HG02870 (cell line): ENCODE measurements at regions not wholly inside any gene's neighbourhood (a gene's known extent, or its start where the extent isn't known, plus 50 kb on each side); places are given as distances from the start of the nearest gene placed in this dataset.

Source experiments
- ATAC-seq: cut with Tn5 transposase; IDR thresholded peaks from one replicate; pipeline ENCODE4 v1.9.1; 2021; ENCODE audit warnings: mild to moderate bottlenecking, moderate library complexity; ENCODE audit not compliant: unreplicated experiment

DNA sequence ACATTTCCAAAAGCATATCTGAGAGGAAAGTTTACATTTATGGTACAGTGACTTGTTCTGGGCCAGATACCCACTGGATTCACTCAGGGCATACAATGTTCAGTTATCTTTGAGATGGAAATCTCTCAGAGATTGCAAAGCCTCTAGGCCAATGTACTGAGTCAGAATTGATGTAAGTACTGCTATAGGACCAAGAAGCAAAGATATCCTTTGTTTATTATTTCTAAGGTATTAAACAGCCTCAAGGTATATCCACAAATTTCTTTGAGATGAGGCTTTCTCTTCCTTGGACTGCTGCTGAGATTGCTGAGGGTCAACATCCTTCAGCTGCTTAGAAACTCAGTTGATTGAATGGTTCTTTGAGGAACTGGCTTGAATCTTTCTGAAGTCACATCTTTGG, 484.0 kb downstream of the METTL15 start:
- ATAC-seq, result no peak

- ATAC-seq, result no peak
Observed at GRCh38 chr11:28584992-28585391, 476.8 kb downstream of the METTL15 start.

DNA sequence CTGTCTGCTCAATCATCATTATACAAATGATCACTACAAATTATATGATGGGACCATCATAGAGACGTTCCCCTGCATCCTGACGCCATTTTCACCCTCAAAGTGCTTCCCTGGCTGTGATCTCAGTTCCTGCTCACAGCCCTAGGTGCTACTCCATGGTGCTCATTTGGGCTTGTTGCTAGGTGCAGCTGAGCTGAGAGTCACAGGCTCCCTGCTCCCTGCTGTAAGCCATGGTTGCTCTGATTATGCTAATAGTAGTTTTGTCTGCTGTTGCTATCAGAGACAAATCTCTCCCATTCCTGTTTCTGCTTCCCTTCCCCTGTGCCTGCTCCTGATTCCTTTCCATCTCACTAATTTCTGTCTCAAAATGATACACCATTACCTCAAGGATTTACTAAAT, 474.3 kb downstream of the METTL15 start:
- ATAC-seq, result no peak

DNA sequence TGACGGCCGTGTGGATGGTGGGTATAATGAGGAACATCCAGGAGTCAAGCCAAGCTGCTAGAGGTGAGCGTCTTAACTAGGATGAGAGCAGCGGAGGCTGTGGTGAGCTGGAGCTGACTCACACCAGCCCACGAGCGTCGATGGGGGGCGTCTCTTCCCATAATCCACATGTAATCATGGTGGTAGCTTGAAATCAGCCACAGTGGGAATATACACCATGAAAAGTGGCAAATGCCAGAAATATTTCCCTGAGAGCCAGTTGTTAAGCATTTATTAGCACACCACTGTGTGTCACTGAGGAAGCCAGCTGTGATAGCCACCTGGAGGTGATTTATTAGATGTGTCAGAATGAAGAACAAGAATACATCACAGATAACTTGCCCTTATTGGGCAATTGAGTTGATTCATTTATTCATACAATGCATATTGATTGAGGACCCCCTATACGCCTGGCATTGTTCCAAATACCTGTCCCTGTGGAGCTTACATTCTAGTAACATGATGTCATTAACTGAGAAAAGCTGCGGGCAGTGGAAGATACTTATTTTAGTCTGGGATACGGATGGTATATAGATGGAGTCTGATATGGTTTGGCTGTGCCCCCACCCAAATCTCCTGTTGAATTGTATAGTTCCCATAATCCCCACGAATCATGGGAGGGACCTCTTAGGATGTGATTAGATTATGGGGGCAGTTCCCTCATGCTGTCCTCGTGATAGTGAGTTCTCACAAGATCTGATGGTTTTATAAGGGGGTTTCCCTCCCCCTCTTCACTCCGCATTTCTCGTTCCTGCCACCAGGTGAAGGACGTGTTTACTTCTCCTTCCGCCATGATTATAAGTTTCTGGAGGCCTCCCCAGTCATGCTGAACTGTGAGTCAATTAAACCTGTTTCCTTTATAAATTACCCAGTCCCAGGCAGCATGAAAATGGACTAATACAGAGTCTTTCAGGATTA, 473.4 kb downstream of the METTL15 start:
- no peak for ATAC-seq

DNA sequence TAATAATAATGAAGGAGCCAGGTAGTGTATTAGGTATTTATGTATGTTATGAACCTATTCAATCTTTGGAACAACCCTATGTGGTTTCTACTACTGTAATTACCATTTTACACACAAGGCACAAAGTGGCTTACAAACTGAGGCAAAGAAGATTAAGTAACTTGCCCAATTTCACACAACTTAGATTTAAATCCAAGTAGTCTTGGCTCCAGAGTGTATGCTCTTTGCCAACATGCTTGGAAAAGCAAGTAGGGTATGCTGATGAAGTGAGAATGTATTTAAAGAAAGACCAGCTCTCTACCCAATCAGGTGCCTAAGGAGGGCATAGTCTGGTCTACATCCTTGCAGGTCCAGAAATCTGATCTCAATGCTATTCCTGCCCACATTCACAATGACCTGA, 463.2 kb downstream of the METTL15 start:
- ATAC-seq, result no peak

DNA sequence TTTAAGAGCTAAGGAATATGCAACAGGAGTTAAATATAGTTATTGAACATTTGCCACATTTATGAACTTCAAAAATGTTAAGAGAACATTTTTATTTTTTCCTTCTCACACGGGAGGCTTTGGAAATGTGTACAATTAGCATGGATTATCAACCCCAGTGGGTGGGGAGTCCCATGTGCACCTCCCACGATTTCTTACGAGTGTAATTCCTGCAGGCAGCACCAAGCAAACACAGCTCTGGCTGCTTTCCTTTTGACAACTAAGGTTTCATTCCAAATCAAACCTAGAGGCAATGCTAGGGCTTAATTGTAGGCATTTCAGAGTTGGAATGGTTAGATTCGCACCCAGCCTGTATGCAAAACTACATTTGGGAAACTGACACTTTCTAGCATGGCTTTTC, 460.9 kb downstream of the METTL15 start:
- no peak for ATAC-seq

- ATAC-seq, result no peak
Observed at GRCh38 chr11:28566339-28567089, 458.3 kb downstream of the METTL15 start.

GRCh38 chr11:28559492-28559891, 451.3 kb downstream of the METTL15 start:
- ATAC-seq, result no peak

GRCh38 chr11:28547321-28547741, 439.1 kb downstream of the METTL15 start:
- ATAC-seq, result no peak

DNA sequence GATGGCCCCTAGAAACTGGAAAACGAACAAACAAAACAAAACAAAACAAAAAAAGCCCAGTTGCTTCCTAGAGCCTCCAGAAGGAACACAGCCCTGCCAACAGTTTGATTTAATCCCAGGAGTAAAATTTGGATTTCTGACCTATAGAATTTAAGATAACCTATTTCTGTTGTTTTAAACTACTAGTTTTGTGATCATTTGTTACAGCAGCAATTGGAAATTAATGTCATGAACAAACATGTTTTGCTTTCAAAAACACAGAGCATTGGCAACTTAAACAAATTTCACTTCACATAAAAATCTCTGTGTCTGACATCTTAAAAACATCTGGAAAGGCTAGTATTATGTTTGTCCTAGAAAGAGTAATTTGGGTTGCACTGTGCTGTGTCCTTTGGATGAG, 437.3 kb downstream of the METTL15 start:
- ATAC-seq, result no peak

DNA sequence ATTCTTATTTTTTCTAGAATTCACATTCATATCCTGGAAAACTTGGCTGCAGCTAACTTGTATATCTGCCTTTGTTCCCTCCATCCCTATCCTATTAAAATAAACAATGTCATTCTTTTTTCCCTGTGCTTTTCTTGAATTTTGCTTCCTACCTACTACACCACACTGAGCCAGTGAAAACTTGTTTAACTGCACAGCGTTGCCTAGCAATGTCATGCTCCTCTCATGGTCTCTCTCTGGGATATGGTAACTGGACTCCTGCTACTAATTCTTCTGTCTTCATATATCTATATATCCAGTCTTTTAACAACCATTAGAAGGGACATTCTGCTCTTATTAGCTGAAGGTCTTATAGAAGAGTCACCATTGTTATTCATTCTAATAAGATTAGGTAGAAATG, 434.4 kb downstream of the METTL15 start:
- no peak for ATAC-seq

DNA sequence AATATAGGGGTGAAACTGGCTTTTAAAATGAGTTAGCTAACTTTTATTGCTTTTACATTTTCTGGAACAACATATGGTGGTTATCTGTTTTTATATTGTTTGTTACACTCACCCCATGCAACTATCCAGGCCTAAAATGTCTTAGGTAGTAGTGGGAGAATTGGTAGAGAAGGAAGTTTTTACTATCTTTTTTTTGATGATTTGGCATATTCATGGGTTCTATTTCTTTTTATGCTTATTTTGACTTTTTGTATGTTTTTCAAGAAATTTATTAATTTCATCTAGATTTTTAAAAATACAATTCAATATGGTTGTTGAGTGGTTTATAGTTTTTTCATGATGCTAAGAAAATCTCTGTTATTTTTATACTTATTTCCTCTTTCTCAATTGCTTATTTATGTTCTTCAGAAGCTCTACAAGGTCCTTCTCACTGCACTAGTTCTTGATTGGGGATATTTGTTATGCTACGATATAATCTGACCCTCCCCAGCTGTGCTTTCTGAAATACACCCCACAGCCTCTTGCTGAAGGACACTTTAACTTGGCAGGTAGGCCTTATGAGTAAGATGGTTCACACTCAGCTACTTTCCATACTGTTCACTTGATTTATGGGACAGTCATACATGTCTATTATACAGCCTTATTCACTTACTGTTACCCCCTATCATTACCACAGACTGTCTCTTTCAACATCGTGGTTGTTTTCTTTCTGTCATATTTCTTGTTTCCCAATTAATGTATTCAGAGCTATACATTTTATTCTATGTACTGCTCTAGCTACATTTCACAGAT, 431.2 kb downstream of the METTL15 start:
- ATAC-seq, result no peak

DNA sequence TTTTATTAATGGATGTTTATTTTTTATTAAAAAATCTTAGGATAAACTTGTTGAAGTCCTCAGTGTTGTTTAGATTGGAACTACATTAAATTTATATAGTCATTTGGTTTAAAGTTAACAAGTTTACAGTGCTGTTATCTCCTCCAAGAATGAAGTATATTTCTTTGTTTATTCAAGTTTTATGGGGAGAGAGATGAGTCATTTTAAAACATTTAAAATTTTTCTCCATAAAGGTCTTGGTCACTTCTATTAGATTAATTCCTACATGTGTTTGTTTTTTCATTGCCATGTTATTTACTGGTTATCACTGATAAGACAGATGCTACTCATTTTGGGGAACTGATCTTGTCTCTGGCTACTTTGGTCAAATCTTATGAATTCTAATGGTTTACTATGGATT, 429.6 kb downstream of the METTL15 start:
- ATAC-seq, result no peak

- ATAC-seq, result no peak
Observed at GRCh38 chr11:28536504-28537267, 428.5 kb downstream of the METTL15 start.

DNA sequence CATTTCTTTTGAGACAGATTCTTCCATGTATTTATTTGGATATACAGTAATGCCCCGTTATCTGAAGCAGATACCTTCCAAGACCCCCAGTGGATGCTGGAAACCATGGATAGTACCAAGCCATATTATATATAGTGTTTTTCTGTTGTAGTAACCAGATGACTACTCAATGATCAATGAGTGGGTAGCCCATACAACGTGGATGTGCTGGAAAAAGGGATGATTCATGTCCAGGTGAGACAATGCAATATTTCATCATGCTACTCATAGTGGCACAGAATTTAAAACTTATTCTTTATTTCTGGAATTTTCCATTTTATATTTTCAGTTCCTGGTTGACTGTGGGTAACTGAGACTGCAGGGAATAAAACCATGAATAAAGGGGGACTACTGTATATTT, 427.5 kb downstream of the METTL15 start:
- no peak for ATAC-seq

DNA sequence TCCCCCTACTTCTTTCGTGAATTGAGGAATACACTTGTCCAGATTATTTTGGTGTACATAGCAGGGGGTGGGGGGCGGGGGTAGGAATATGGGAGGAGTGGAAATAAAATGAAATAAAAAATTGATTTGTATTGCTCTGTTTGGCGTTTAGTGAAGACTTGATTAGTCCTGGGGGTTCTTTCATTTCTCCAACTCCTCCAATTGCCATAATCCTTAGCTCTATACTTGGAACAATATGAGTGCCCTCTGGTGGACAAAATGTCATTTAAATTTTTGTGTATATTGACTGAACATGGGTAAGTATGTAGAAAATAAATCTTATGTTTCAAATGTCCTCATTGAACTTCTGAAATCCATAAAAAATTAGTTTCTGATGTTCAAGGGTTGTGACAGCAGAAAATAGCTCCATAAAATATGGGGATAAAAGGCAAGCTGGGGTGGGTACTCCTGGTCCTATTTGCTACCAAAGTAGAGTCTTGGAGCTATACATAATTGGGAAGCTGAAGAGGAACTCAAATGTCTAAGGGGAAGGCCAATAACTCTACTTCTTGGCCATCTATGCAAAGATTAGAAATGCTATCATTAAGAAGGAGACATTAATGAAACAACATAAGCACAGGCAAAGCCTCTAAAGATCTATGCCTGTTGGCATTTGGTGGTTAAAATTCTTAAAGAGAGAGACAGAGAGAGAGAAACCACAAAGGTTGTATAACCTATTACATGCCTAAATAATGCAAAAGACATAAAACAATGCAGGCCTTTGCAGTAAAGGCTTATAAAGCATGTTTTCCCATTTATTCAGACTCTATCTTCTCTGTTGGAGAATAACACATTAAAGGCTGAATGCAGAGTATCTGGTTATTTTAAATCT, 421.6 kb downstream of the METTL15 start:
- no peak for ATAC-seq

GRCh38 chr11:28529046-28529445, 420.9 kb downstream of the METTL15 start:
- ATAC-seq, result no peak

DNA sequence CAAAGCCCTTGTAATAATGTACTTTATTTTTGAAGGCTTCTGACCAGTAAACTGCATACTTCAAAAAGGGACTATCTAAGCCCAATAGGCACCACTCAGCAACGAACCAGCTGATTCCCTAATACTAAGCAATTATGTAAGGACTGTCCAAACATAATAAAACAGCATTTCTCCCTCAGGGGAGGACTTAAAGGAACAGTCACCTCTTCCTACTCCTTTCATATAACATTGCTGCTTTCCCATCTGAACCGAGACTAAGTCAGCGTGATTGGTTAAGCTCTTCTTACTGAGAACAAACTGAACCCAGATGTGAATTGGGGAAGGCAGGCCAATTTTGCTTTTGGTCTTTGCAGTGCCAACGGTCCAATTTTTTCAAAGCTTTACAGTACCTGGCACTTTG, 420.0 kb downstream of the METTL15 start:
- no peak for ATAC-seq

DNA sequence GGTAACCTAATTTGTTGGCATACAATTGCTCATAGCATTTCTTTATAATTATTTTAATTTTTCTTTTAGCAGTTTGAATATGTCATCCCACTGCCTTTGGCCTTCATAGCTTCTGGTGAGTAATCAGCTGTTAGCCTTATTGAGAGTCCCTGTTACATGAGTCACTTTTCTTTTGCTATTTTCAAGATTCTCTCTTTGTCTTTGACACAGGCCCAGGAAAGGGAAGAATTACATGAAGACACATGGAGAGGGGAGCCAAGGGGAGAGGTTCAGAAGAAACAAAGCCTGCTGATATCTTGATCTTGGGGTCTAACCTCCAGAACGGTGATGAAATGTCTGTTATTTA, 418.2 kb downstream of the METTL15 start:
- no peak for ATAC-seq
